ENCODE measurements at regions not wholly inside any gene's neighbourhood (a gene's known extent, or its start where the extent isn't known, plus 50 kb on each side); places are given as distances from the start of the nearest gene placed in this dataset.

- TF ChIP-seq CTCF (IDR thresholded peaks at IDR 0.05; ENCODE audit: low read depth, low read length): no peak
- DNase-seq (ENCODE audit: extremely low read depth, low read depth): no peak
Observed at GRCh38 chr14:101028971-101029667, 125.6 kb upstream of the RTL1 start.

GRCh38 chr14:101029668-101030290 is 126.3 kb upstream of the RTL1 start:
- TF ChIP-seq CTCF (IDR thresholded peaks at IDR 0.05; ENCODE audit: low read depth, low read length): no peak
- no peak for DNase-seq (ENCODE audit: extremely low read depth, low read depth)

- no peak for TF ChIP-seq CTCF (IDR thresholded peaks at IDR 0.05; ENCODE audit: low read depth, low read length)
Observed at GRCh38 chr14:101030586-101030985, 127.1 kb upstream of the RTL1 start.

GRCh38 chr14:101031186-101031585 is 127.7 kb upstream of the RTL1 start:
- no peak for TF ChIP-seq CTCF (IDR thresholded peaks at IDR 0.05; ENCODE audit: low read depth, low read length)
- DNase-seq (ENCODE audit: extremely low read depth, low read depth): no peak

More at GRCh38 chr14:101030586-101030985, 127.1 kb upstream of the RTL1 start:
- DNase-seq (ENCODE audit: extremely low read depth, low read depth): no peak

- DNase-seq (ENCODE audit: extremely low read depth, low read depth): no peak
- no peak for TF ChIP-seq CTCF (IDR thresholded peaks at IDR 0.05; ENCODE audit: low read depth, low read length)
Observed at GRCh38 chr14:101031721-101032120, 128.2 kb upstream of the RTL1 start.

GRCh38 chr14:101032433-101032832 is 128.9 kb upstream of the RTL1 start:
- TF ChIP-seq CTCF (IDR thresholded peaks at IDR 0.05; ENCODE audit: low read depth, low read length): no peak
- no peak for DNase-seq (ENCODE audit: extremely low read depth, low read depth)

- no peak for DNase-seq (ENCODE audit: extremely low read depth, low read depth)
- no peak for TF ChIP-seq CTCF (IDR thresholded peaks at IDR 0.05; ENCODE audit: low read depth, low read length)
Observed at GRCh38 chr14:101033006-101033405, 129.5 kb upstream of the RTL1 start.

Measured in AG09319 (cell line).